SK-N-SH (cell line): ENCODE measurements at regions not wholly inside any gene's neighbourhood (a gene's known extent, or its start where the extent isn't known, plus 50 kb on each side); places are given as distances from the start of the nearest gene placed in this dataset.

Source experiments
- CTCF ChIA-PET: fragments of 300-600, 350-600 bp; formaldehyde crosslinking; extraction: SDS; loops from one replicate; lab custom pipeline; 2021; lab: Yijun Ruan, JAX
- POLR2A ChIA-PET: fragments of 350-600 bp; sonication (Branson Sonifier 250); formaldehyde crosslinking; extraction: SDS; loops from one replicate; lab custom pipeline; 2020; ENCODE audit warnings: antibody characterized with exemption, inconsistent platforms; lab: Yijun Ruan, JAX
- DNase-seq: peaks from one replicate; pipeline ENCODE4 v3.0.0; 2012
- H2AFZ ChIP-seq: fragments of 200-600 bp; sonication (generic); 2 replicates; pipeline ENCODE4 v1.8.1; 2016; ENCODE audit warnings: antibody characterized with exemption, mild to moderate bottlenecking, low read depth
- H3F3A ChIP-seq: fragments of 200-600 bp; sonication (generic); replicated peaks from 2 replicates; pipeline ENCODE3; 2016; ENCODE audit warnings: antibody characterized with exemption, mild to moderate bottlenecking; ENCODE audit not compliant: insufficient read depth
- H3K27ac ChIP-seq, 2 experiments: fragments of 200-500 bp in 1 of 2; fragments of 200-600 bp in 1 of 2; sonication (Bioruptor generic) in 1 of 2; sonication (generic), shearing (Covaris generic) in 1 of 2; 2 replicates each; pipeline versions ENCODE4 v1.5.1 to v1.6.1; 2014 to 2016; ENCODE audit warnings: low read depth in 2 of 2, inconsistent platforms in 1 of 2, low read length in 1 of 2, mild to moderate bottlenecking in 1 of 2, mixed read lengths in 1 of 2
- H3K27me3 ChIP-seq: fragments of 200-600 bp; sonication (generic), shearing (Covaris generic); 2 replicates; pipeline ENCODE4 v1.6.1; 2016; ENCODE audit warnings: mixed run types; ENCODE audit not compliant: insufficient read depth
- H3K36me3 ChIP-seq, 2 experiments: fragments of 200-500 bp in 1 of 2; fragments of 200-600 bp in 1 of 2; sonication (Bioruptor generic) in 1 of 2; sonication (generic) in 1 of 2; replicated peaks in 1 of 2; 2 replicates each; pipeline versions ENCODE3 to v1.5.1; 2014 to 2016; ENCODE audit warnings: low read length in 1 of 2, mild to moderate bottlenecking in 1 of 2; ENCODE audit not compliant: insufficient read depth in 2 of 2, control insufficient read depth in 1 of 2
- H3K4me1 ChIP-seq, 2 experiments: fragments of 200-500 bp in 1 of 2; fragments of 200-600 bp in 1 of 2; sonication (Bioruptor generic) in 1 of 2; sonication (generic), shearing (Covaris generic) in 1 of 2; 2 replicates each; pipeline versions ENCODE4 v1.5.1 to v1.6.1; 2014 to 2016; ENCODE audit warnings: low read depth in 1 of 2, low read length in 1 of 2, mixed run types in 1 of 2; ENCODE audit not compliant: insufficient read depth in 2 of 2, control insufficient read depth in 1 of 2
- H3K4me2 ChIP-seq: fragments of 200-600 bp; sonication (generic), shearing (Covaris generic); 2 replicates; pipeline ENCODE4 v1.6.1; 2017; ENCODE audit warnings: mixed run types
- H3K4me3 ChIP-seq, 2 experiments: fragments of 200-500 bp in 1 of 2; fragments of 200-600 bp in 1 of 2; sonication (Bioruptor generic) in 1 of 2; sonication (generic), shearing (Covaris generic) in 1 of 2; 2 replicates each; pipeline versions ENCODE4 v1.5.1 to v1.8.1; 2014 to 2016; ENCODE audit warnings: low read depth in 2 of 2, inconsistent platforms in 1 of 2, low read length in 1 of 2, mild to moderate bottlenecking in 1 of 2, mixed read lengths in 1 of 2, moderate library complexity in 1 of 2
- H3K79me2 ChIP-seq: fragments of 200-600 bp; sonication (generic); 2 replicates; pipeline ENCODE4 v1.8.1; 2017; ENCODE audit warnings: mild to moderate bottlenecking; ENCODE audit not compliant: insufficient read depth
- H3K9ac ChIP-seq: fragments of 200-600 bp; sonication (generic); 2 replicates; pipeline ENCODE4 v1.6.1; 2017; ENCODE audit warnings: mixed run types
- H3K9me2 ChIP-seq: fragments of 200-600 bp; sonication (generic); 2 replicates; pipeline ENCODE4 v1.6.1; 2017; ENCODE audit warnings: mixed run types
- H3K9me3 ChIP-seq: fragments of 200-600 bp; sonication (generic); 2 replicates; pipeline ENCODE4 v1.6.1; 2017; ENCODE audit warnings: mixed run types, mild to moderate bottlenecking, moderate library complexity
- H4K20me1 ChIP-seq: fragments of 200-600 bp; sonication (generic); 2 replicates; pipeline ENCODE4 v1.6.1; 2017; ENCODE audit warnings: mild to moderate bottlenecking, mixed run types; ENCODE audit not compliant: insufficient read depth
- CHD2 ChIP-seq: fragments of 150-350 bp; IDR thresholded peaks from 2 replicates; pipeline ENCODE4 v1.6.1; 2018; ENCODE audit warnings: low read length; ENCODE audit not compliant: partially characterized antibody
- ELF1 ChIP-seq: IDR thresholded peaks from 2 replicates; pipeline ENCODE4 v1.4.0; 2012
- FOSL2 ChIP-seq: IDR thresholded peaks from 2 replicates; pipeline ENCODE4 v1.4.0; 2012; ENCODE audit warnings: low read depth, mild to moderate bottlenecking, moderate library complexity, borderline replicate concordance
- MAX ChIP-seq: IDR thresholded peaks from 2 replicates; pipeline ENCODE4 v1.4.0; 2012; ENCODE audit warnings: low read depth
- MEF2A ChIP-seq: IDR thresholded peaks from 2 replicates; pipeline ENCODE4 v1.4.0; 2012; ENCODE audit warnings: low read depth, borderline replicate concordance
- RAD21 ChIP-seq: IDR thresholded peaks from 2 replicates; pipeline ENCODE4 v1.6.1; 2012; ENCODE audit warnings: mild to moderate bottlenecking, low read length
- RFX5 ChIP-seq: IDR thresholded peaks from 2 replicates; pipeline ENCODE4 v1.6.1; 2012; ENCODE audit warnings: mild to moderate bottlenecking, improper control_type of control experiment, low read length
- SIN3A ChIP-seq: IDR thresholded peaks from 2 replicates; pipeline ENCODE4 v1.6.1; 2012; ENCODE audit warnings: low read depth, mild to moderate bottlenecking, low read length, moderate library complexity, borderline replicate concordance
- SMC3 ChIP-seq: IDR thresholded peaks from 2 replicates; pipeline ENCODE4 v1.6.1; 2012; ENCODE audit warnings: low read depth, low read length, improper control_type of control experiment
- TEAD4 ChIP-seq: IDR thresholded peaks from 2 replicates; pipeline ENCODE4 v1.4.0; 2012; ENCODE audit warnings: mild to moderate bottlenecking, borderline replicate concordance; ENCODE audit not compliant: insufficient read depth
- YY1 ChIP-seq: IDR thresholded peaks from 2 replicates; pipeline ENCODE4 v1.4.0; 2012; ENCODE audit warnings: low read depth, mild to moderate bottlenecking
- WGBS: methylation state at CpG from one replicate; pipeline ENCODE4 v1.1.6; 2017; ENCODE audit warnings: low lambda C conversion rate; 5-methylcytosine and 5-hydroxymethylcytosine counted together
- TF ChIP-seq, protein P1 (sequence below): fragments of 200-600 bp; sonication (generic); IDR thresholded peaks from 2 replicates; pipeline ENCODE4 v1.6.1; 2017; ENCODE audit warnings: antibody characterized with exemption, mild to moderate bottlenecking, moderate library complexity

DNA sequence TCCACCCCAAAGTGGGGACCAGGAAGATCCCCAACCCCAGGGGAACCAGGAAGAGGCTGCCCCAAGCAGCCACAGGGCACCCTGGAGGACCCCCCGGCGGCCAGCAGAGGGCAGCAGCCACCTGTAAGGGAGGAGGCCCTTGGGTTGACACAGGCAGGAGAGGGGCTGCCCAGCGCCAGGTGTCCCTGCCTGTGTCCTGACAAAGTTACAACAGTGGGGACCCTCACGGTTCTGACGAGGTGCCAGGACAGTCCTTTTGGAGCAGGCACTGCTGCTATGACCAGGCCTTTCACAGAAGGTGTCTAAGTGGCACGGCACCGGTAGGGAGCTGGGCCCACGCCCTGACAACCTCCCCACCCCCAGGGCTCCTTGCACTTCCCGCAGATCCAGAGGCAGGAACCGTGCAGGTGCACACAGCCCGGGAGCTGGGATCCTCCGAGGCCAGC, 176.7 kb downstream of the BMP7 start:
- peaks cover 0 to 7% of the 10 kb centered on the region in 2 experiments; a peak in 1 of 4 replicates for H3K4me1 ChIP-seq
- no peaks in the 10 kb centered on the region for H4K20me1 ChIP-seq
- H3K9me3 ChIP-seq, result no peaks in the 10 kb centered on the region
- peak overlapping the region in 1 of 2 experiments; percentile 37; a peak in 1 of 4 replicates for H3K4me3 ChIP-seq
- ChIA-PET POLR2A (no interaction called here), CTCF (interaction anchor here (0.6 to 4.9 kb wide), 33 partner anchors 13 to 501 kb away, joined by 3 to 187 read pairs (median 4); partner anchors contain the start of gene SPO11)
- H3K79me2 ChIP-seq, result no peaks in the 10 kb centered on the region
- H3K9me2 ChIP-seq, result no peaks in the 10 kb centered on the region
- no peaks in the 10 kb centered on the region for H3K27me3 ChIP-seq
- no peak overlapping the region for H3K9ac ChIP-seq
- no peak overlapping the region for H2AFZ ChIP-seq
- WGBS, result 0% methylated on average over 1 of the region's 12 CpGs
- H3F3A ChIP-seq, result no peaks in the 10 kb centered on the region
- DNase-seq, result peak; percentile 92
- no peak for TF ChIP-seq CHD2
- no peak for TF ChIP-seq RFX5
- TF ChIP-seq, protein P1, sequence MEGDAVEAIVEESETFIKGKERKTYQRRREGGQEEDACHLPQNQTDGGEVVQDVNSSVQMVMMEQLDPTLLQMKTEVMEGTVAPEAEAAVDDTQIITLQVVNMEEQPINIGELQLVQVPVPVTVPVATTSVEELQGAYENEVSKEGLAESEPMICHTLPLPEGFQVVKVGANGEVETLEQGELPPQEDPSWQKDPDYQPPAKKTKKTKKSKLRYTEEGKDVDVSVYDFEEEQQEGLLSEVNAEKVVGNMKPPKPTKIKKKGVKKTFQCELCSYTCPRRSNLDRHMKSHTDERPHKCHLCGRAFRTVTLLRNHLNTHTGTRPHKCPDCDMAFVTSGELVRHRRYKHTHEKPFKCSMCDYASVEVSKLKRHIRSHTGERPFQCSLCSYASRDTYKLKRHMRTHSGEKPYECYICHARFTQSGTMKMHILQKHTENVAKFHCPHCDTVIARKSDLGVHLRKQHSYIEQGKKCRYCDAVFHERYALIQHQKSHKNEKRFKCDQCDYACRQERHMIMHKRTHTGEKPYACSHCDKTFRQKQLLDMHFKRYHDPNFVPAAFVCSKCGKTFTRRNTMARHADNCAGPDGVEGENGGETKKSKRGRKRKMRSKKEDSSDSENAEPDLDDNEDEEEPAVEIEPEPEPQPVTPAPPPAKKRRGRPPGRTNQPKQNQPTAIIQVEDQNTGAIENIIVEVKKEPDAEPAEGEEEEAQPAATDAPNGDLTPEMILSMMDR, result peak; percentile 78
- no peak for TF ChIP-seq TEAD4
- no peak for TF ChIP-seq YY1
- peak; percentile 90 for TF ChIP-seq SMC3
- TF ChIP-seq ELF1, result no peak
- no peak for TF ChIP-seq MEF2A
- peak; percentile 91 for TF ChIP-seq RAD21
- no peak for TF ChIP-seq MAX
- TF ChIP-seq, all 33 proteins: peak for 3
- H3K36me3 ChIP-seq, result no peaks in the 10 kb centered on the region
- no peak overlapping the region for H3K27ac ChIP-seq
- H3K4me2 ChIP-seq, result no peak overlapping the region

- no peak for DNase-seq
- 68% methylated on average over 24 of the region's 25 CpGs for WGBS
- CTCF ChIA-PET, result interaction anchor here (0.7 to 4.9 kb wide), 37 partner anchors 10 to 502 kb away, joined by 3 to 187 read pairs (median 4); partner anchors contain the start of gene SPO11
These were observed 175.6 kb downstream of the BMP7 start for GRCh38 chr20:57090590-57091560.

More at GRCh38 chr20:57090590-57091560, 175.6 kb downstream of the BMP7 start:
- Histone ChIP-seq H3K27me3 (no peaks in the 10 kb centered on the region), H3K36me3 (no peaks in the 10 kb centered on the region)
- TF ChIP-seq MEF2A (no peak), TEAD4 (no peak), CHD2 (no peak), SIN3A (no peak), SMC3 (no peak), FOSL2 (no peak)
- TF ChIP-seq, all 33 proteins: peak for 0
- H3K4me2 ChIP-seq, result no peak overlapping the region
- H3K9me3 ChIP-seq, result no peaks in the 10 kb centered on the region
- H3K9me2 ChIP-seq, result no peaks in the 10 kb centered on the region
- POLR2A ChIA-PET, result no interaction called here
- no peak overlapping the region for H3K9ac ChIP-seq
- H3K27ac ChIP-seq, result no peak overlapping the region
- no peak overlapping the region for H2AFZ ChIP-seq
- H3K4me3 ChIP-seq, result no peak overlapping the region
- H3K4me1 ChIP-seq, result peaks cover 0 to 7% of the 10 kb centered on the region in 2 experiments; a peak in 1 of 4 replicates
- H4K20me1 ChIP-seq, result no peaks in the 10 kb centered on the region
- no peaks in the 10 kb centered on the region for H3F3A ChIP-seq
- H3K79me2 ChIP-seq, result no peaks in the 10 kb centered on the region
